ENCODE measurements at regions not wholly inside any gene's neighbourhood (a gene's known extent, or its start where the extent isn't known, plus 50 kb on each side); places are given as distances from the start of the nearest gene placed in this dataset.

GRCh38 chr2:83238111-83238510 is 1221.0 kb downstream of the SUCLG1 start:
- Histone ChIP-seq H3K27me3 (no peaks in the 10 kb centered on the region), H3K27ac (no peak overlapping the region), H3K9me3 (no peaks in the 10 kb centered on the region), H3K4me1 (no peaks in the 10 kb centered on the region), H3K4me3 (no peak overlapping the region), H3K36me3 (no peaks in the 10 kb centered on the region)
- TF ChIP-seq CTCF (IDR thresholded peaks at IDR 0.05) (no peak), POLR2A (IDR thresholded peaks at IDR 0.05) (no peak)
- DNase-seq: no peak
- intact Hi-C loops (cut with DNase I): no loop called here
- WGBS, 4 donors: 87 to 92% (median 90%) methylated on average over 2 of the region's 2 CpGs
- ATAC-seq: no peak

- ATAC-seq (no peak), DNase-seq (no peak)
- no peak overlapping the region for H3K27ac ChIP-seq
- H3K4me3 ChIP-seq: no peak overlapping the region
- peaks cover 0 to 12% (median 0%) of the 10 kb centered on the region in 12 donors for H3K9me3 ChIP-seq
- intact Hi-C loops (cut with DNase I): no loop called here
- H3K36me3 ChIP-seq: no peaks in the 10 kb centered on the region
- no peak for TF ChIP-seq POLR2A (IDR thresholded peaks at IDR 0.05)
- no peak for TF ChIP-seq CTCF (IDR thresholded peaks at IDR 0.05)
- H3K4me1 ChIP-seq: no peaks in the 10 kb centered on the region
- no peaks in the 10 kb centered on the region for H3K27me3 ChIP-seq
These were observed 1224.8 kb downstream of the SUCLG1 start for GRCh38 chr2:83234246-83234645.

- no peaks in the 10 kb centered on the region for H3K4me1 ChIP-seq
- WGBS, 4 donors: 65 to 75% (median 71%) methylated on average over 2 of the region's 2 CpGs
- H3K36me3 ChIP-seq: no peaks in the 10 kb centered on the region
- H3K4me3 ChIP-seq: no peak overlapping the region
- ATAC-seq: no peak
- intact Hi-C loops (cut with DNase I): no loop called here
- H3K27me3 ChIP-seq: no peaks in the 10 kb centered on the region
- no peak for TF ChIP-seq POLR2A (IDR thresholded peaks at IDR 0.05)
- no peak for TF ChIP-seq CTCF (IDR thresholded peaks at IDR 0.05)
- peaks cover 0 to 12% (median 0%) of the 10 kb centered on the region in 12 donors for H3K9me3 ChIP-seq
- DNase-seq: no peak
- H3K27ac ChIP-seq: no peak overlapping the region
These were observed 1225.3 kb downstream of the SUCLG1 start for GRCh38 chr2:83233781-83234180.

GRCh38 chr2:83233326-83233725 is 1225.8 kb downstream of the SUCLG1 start:
- intact Hi-C loops (cut with DNase I): no loop called here
- H3K27ac ChIP-seq: no peak overlapping the region
- no peaks in the 10 kb centered on the region for H3K4me1 ChIP-seq
- peaks cover 0 to 12% (median 0%) of the 10 kb centered on the region in 12 donors for H3K9me3 ChIP-seq
- H3K27me3 ChIP-seq: no peaks in the 10 kb centered on the region
- ATAC-seq (no peak), DNase-seq (no peak)
- TF ChIP-seq CTCF (IDR thresholded peaks at IDR 0.05) (no peak), POLR2A (IDR thresholded peaks at IDR 0.05) (no peak)
- no peak overlapping the region for H3K4me3 ChIP-seq
- H3K36me3 ChIP-seq: no peaks in the 10 kb centered on the region

All from heart left ventricle (tissue), 16 donors.